KMS-11 (cell line): ENCODE measurements at regions not wholly inside any gene's neighbourhood (a gene's known extent, or its start where the extent isn't known, plus 50 kb on each side); places are given as distances from the start of the nearest gene placed in this dataset.

Experiments
- H2AFZ ChIP-seq: fragments of 200-600 bp; sonication (generic); 2 replicates; pipeline ENCODE4 v1.6.1; 2016; ENCODE audit warnings: antibody characterized with exemption, mixed run types, low read depth
- H3K27ac ChIP-seq: fragments of 200-600 bp; sonication (generic); 2 replicates; pipeline ENCODE4 v1.6.1; 2016; ENCODE audit warnings: mild to moderate bottlenecking, mixed run types
- H3K27me3 ChIP-seq: fragments of 200-600 bp; sonication (generic); 2 replicates; pipeline ENCODE4 v1.6.1; 2017; ENCODE audit warnings: mild to moderate bottlenecking, low read depth, mixed run types, moderate library complexity; ENCODE audit not compliant: insufficient read depth
- H3K36me3 ChIP-seq: fragments of 200-600 bp; sonication (generic); 2 replicates; pipeline ENCODE4 v1.6.1; 2017; ENCODE audit warnings: mild to moderate bottlenecking, mixed run types; ENCODE audit not compliant: insufficient read depth
- H3K4me1 ChIP-seq: fragments of 200-600 bp; sonication (generic); 2 replicates; pipeline ENCODE4 v1.6.1; 2016; ENCODE audit warnings: mild to moderate bottlenecking, low read depth, mixed run types; ENCODE audit not compliant: poor library complexity, severe bottlenecking
- H3K4me2 ChIP-seq: fragments of 200-600 bp; sonication (generic); 2 replicates; pipeline ENCODE4 v1.7.0; 2016; ENCODE audit warnings: mild to moderate bottlenecking, mixed run types
- H3K4me3 ChIP-seq: fragments of 200-600 bp; sonication (generic); IDR thresholded peaks from 2 replicates; pipeline ENCODE4 v1.6.1; 2017; ENCODE audit warnings: low read depth, low read length, mixed read lengths; ENCODE audit not compliant: insufficient read depth
- H3K79me2 ChIP-seq: fragments of 200-600 bp; sonication (generic); 2 replicates; pipeline ENCODE4 v1.6.1; 2016; ENCODE audit warnings: low read depth, mixed run types; ENCODE audit not compliant: insufficient read depth
- H3K9ac ChIP-seq: fragments of 200-600 bp; sonication (generic); 2 replicates; pipeline ENCODE4 v1.6.1; 2016; ENCODE audit warnings: mild to moderate bottlenecking, mixed run types
- H4K20me1 ChIP-seq: fragments of 200-600 bp; sonication (generic); 2 replicates; pipeline ENCODE4 v1.6.1; 2016; ENCODE audit warnings: mild to moderate bottlenecking, mixed run types; ENCODE audit not compliant: insufficient read depth
- CTCF ChIP-seq: fragments of 200-600 bp; sonication (generic); conservative IDR thresholded peaks from 2 replicates; pipeline ENCODE4 v1.6.1; 2017; ENCODE audit warnings: low read depth, mild to moderate bottlenecking, antibody characterized with exemption, low read length, moderate library complexity, mixed read lengths

GRCh38 chr2:102971701-102972100, 209.9 kb downstream of the TMEM182 start:
- Histone ChIP-seq H3K27me3 (no peaks in the 10 kb centered on the region), H4K20me1 (no peaks in the 10 kb centered on the region), H3K36me3 (no peaks in the 10 kb centered on the region), H2AFZ (no peak overlapping the region), H3K9ac (no peak overlapping the region), H3K4me2 (no peak overlapping the region), H3K79me2 (no peaks in the 10 kb centered on the region), H3K27ac (no peak overlapping the region), H3K4me1 (peaks cover 8% of the 10 kb centered on the region), H3K4me3 (no peak overlapping the region)
- no peak for TF ChIP-seq CTCF

- Histone ChIP-seq H3K27ac (no peak overlapping the region), H2AFZ (no peak overlapping the region)
- peak; percentile 68 for TF ChIP-seq CTCF
Measured at GRCh38 chr2:102975996-102976975, 214.5 kb downstream of the TMEM182 start.

GRCh38 chr2:102977426-102978090, 215.7 kb downstream of the TMEM182 start:
- no peak overlapping the region for H3K4me3 ChIP-seq
- peaks cover 14% of the 10 kb centered on the region for H3K4me1 ChIP-seq
- no peaks in the 10 kb centered on the region for H3K79me2 ChIP-seq
- no peak for TF ChIP-seq CTCF
- H3K4me2 ChIP-seq: no peak overlapping the region
- no peaks in the 10 kb centered on the region for H3K27me3 ChIP-seq
- no peak overlapping the region for H3K9ac ChIP-seq
- H4K20me1 ChIP-seq: no peaks in the 10 kb centered on the region
- no peak overlapping the region for H3K27ac ChIP-seq
- no peak overlapping the region for H2AFZ ChIP-seq
- no peaks in the 10 kb centered on the region for H3K36me3 ChIP-seq

More at GRCh38 chr2:102975996-102976975, 214.5 kb downstream of the TMEM182 start:
- H3K4me3 ChIP-seq: no peak overlapping the region
- peaks cover 14% of the 10 kb centered on the region for H3K4me1 ChIP-seq
- no peak overlapping the region for H3K9ac ChIP-seq
- H3K27me3 ChIP-seq: no peaks in the 10 kb centered on the region
- no peaks in the 10 kb centered on the region for H3K36me3 ChIP-seq
- H3K79me2 ChIP-seq: no peaks in the 10 kb centered on the region
- H4K20me1 ChIP-seq: no peaks in the 10 kb centered on the region
- H3K4me2 ChIP-seq: no peak overlapping the region

GRCh38 chr2:102978091-102978490, 216.3 kb downstream of the TMEM182 start:
- Histone ChIP-seq H3K27ac (no peak overlapping the region), H3K9ac (no peak overlapping the region), H3K36me3 (no peaks in the 10 kb centered on the region), H3K4me2 (no peak overlapping the region), H3K4me3 (no peak overlapping the region), H3K27me3 (no peaks in the 10 kb centered on the region), H2AFZ (no peak overlapping the region), H4K20me1 (no peaks in the 10 kb centered on the region), H3K4me1 (peaks cover 14% of the 10 kb centered on the region), H3K79me2 (no peaks in the 10 kb centered on the region)
- TF ChIP-seq CTCF: no peak
